HG03159 (cell line): ENCODE measurements at regions not wholly inside any gene's neighbourhood (a gene's known extent, or its start where the extent isn't known, plus 50 kb on each side); places are given as distances from the start of the nearest gene placed in this dataset.
"Not testable (repeated sequence)": the region's sequence is repeated elsewhere in the genome, so short reads cannot be mapped to it uniquely, and the experiment has no call there.

Experiments used
- ATAC-seq: cut with Tn5 transposase; IDR thresholded peaks from one replicate; pipeline ENCODE4 v1.9.1; 2021; ENCODE audit warnings: mild to moderate bottlenecking, moderate library complexity; ENCODE audit not compliant: unreplicated experiment

DNA sequence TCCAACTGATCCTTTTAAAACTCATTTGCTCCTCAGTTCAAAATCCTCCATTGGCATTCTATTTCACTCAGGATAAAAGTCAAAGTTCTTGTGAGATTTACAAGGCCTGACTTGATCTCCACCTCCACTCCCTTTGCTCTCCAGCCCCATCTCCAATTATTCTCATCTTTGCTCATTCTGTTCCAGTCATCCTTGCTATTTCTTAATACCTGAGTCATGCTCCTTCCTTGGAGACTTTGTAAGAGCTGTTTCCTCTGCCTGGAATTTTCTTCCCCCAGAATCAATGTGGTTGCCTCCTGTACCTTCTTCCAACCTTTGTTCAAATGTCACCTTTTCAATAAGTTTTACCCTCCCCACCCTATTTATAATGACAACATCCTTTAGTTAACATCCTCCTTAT lies 373.5 kb downstream of the HTR1B start:
- no peak for ATAC-seq

- not testable (repeated sequence) for ATAC-seq
Measured at GRCh38 chr6:77087794-77088318, 375.4 kb downstream of the HTR1B start.

GRCh38 chr6:77074037-77074713 lies 389.1 kb downstream of the HTR1B start:
- ATAC-seq: no peak

DNA sequence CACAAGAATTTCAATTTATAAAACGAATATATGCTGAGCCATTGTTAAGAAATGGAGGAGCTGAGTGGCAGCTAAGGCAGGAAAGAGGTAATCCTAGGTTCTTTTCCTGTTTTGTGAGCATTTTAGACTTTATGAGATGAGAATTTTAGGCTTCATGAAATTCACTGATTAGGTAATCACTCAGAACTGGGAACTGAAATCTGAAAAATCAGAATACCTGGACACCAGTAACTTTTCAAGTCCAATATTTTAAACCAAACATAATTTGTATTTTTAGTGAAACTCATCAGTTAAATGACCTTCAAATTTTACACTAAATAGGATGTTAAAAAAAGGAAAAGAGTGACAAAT lies 389.9 kb downstream of the HTR1B start:
- ATAC-seq: no peak

- no peak for ATAC-seq
Measured at GRCh38 chr6:77072694-77073409, 390.4 kb downstream of the HTR1B start.

GRCh38 chr6:77063494-77063893 lies 399.8 kb downstream of the HTR1B start:
- ATAC-seq: no peak

DNA sequence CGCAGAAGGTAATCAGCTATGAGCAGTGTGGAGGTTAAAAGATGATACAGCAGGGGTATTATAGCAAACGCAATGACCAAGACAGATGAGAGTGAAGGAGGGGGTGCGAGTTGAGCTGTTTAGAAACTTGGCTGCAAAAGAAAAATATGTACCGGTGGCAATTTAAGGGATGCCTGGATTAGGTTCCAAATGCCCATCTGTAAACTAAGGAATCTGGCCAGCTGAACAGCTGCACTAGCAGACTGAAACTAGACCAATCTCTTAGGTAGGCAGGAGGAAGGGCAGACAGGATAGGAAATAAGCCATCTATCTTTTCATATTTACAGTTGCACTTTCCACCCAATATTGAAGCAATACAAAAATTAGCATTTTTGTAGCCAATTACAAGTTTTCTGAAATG lies 407.6 kb downstream of the HTR1B start:
- no peak for ATAC-seq

GRCh38 chr6:77040568-77041195 lies 422.6 kb downstream of the HTR1B start:
- no peak for ATAC-seq

DNA sequence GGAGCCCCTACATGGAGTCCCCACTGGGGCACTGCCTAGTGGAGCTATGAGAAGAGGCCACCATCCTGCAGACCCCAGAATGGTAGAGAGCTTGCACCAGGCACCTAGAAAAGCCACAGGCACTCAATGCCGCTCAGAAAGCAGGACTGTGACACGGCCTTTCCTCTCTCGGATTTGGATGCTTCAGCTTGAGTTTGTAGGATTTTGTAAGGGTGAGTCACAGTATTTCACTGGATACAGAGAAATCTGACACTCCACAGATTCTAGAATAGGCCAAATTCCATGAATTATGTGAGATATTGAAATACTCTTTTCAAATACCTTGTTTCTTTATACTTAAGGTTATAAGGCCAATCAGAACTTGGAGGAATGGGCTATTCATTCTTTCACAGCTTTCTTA lies 424.5 kb downstream of the HTR1B start:
- ATAC-seq: no peak

- no peak for ATAC-seq
Measured at GRCh38 chr6:77037439-77037838, 425.9 kb downstream of the HTR1B start.

GRCh38 chr6:77036400-77036799 lies 426.9 kb downstream of the HTR1B start:
- no peak for ATAC-seq

- ATAC-seq: no peak
Measured at GRCh38 chr6:77034161-77034560, 429.1 kb downstream of the HTR1B start.

DNA sequence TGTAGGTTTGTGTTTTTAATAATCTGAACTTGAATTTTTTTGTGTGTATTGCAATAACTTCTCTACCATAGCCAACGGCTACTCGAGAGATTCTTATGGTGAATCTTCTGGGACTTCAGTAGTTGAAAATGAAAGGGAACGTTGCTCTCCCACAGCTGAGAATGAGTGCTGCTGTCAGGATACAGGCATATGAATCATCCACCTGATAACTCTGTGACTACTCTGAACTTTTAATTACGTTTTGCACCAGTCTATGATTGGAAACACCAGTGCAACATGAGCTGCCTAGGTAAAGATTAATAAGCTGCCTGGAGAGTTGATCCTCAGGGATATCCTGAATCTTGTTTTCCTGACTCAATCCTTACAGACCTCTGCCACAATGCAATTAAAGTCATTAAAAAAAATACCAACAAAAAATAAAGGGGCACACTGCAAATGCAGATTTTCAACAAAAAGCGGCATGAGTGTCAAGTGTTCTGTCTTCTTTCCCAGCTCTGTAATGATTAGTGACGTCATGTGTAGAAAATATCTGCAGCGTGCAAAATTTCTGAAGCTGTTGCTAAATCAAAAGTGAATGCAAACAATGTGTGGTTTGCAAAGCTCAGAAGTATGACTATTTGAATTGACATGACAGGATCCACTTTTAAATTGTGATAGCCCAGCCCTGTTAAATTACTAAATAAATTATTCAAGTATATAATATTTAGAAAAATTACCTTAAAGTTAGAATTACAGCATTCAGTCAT lies 432.2 kb downstream of the HTR1B start:
- ATAC-seq: no peak

DNA sequence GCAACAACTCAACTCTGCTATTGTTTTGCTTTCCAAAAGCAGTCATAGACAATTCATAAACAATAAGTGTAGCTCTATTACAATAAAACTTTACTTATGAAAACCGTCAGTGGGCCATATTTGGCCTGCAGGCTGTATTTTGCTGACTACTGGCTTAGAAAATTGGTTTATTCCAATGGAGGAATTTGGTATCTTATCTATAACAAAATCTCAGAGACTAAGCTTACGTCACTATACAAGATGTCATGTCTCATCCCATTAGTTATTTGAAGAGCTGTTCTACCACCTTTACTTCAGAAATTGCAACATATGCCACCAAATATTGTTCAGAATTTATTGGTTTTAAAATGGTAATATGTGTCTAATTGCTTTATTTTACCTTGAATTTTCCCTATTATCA lies 436.9 kb downstream of the HTR1B start:
- no peak for ATAC-seq

DNA sequence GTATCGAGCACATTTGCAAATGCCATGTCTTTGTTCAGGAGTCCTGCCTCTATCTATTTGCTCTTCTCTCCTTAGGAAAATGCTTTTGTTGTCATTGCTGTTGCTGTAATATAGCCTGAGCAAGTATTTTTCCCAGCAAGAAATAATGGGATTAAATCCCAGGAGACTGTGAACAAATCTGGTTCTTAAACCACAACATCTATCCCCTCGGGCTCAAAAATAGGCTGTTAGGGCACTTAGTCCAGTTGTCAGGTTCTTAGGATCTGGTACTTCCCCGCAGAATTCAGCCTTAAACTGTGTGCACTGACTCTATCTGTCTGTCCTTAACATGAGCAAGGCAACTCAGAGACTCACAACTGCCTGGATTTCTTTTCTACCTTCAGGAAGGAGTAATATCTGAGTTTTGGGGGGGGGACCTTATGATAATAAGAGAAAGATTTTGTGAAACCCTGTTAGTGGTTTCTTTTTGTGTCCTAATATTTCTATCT lies 437.5 kb downstream of the HTR1B start:
- ATAC-seq: no peak

DNA sequence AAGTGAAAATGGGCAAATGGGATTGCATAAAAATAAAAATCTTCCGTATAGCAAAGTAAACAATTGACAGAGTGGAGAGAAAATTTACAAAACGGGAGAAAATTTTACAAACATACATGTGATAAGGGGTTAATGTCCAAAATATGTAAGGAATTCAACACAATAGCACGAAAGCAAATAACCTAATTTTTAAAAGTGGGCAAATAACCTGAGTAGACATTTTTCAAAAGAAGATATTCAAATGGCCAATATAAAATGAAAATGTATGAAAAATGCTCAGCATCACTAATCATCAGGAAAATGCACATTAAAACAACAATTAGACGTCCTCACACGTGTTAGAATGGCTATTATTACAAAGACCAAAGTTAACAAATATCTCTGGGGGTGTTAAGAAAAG lies 441.5 kb downstream of the HTR1B start:
- no peak for ATAC-seq

GRCh38 chr6:77021232-77021631 lies 442.1 kb downstream of the HTR1B start:
- no peak for ATAC-seq

GRCh38 chr6:77019081-77019480 lies 444.2 kb downstream of the HTR1B start:
- no peak for ATAC-seq

DNA sequence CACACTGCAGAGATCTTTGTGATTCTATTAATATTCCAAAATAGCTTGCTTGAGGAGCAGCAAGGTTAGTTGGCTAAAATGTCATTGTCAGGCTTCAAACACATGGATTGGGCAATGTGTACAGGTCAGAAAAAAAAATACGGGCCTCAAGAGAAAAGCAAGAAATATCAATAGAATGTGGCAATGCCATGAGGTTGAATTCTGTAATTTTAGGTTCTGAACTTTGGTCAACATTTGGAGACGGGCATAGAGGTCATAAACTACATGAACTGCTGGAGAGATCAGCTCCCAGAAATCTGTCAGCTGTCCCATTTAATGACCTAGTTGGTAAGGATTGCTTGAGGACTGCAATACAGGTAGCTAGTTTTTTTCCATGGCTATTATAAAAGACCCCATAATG lies 445.8 kb downstream of the HTR1B start:
- no peak for ATAC-seq

GRCh38 chr6:77015350-77015749 lies 447.9 kb downstream of the HTR1B start:
- no peak for ATAC-seq

DNA sequence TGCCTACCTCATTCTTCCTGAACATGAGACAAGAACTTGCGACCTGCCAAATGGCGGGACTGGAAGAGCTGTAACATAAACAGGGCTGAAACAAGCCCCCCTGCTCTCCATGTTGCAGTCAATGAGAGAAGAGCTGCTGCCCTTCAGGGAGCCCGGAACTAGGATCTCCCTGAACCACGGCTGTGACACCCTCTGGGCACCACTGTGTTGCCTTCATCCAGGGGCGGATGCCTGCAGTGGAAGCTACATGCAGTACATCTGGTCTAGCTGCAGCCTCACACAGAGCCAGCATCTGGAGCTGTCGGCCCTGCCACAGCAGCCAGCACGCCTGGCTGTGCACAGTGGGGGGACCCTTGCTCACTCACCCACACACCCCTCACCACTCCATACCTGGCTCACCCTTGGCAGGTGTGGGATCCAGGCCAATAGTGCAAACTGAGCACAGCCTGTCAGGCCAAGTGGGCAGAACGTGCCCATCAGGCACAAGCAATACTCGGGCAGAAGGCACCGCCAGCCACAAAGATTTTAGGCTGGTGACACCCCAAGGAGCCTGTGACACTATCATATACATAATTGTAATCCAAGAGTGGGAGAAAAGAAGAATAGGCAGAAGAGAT lies 451.3 kb downstream of the HTR1B start:
- ATAC-seq: no peak
